GM12878 (cell line): ENCODE measurements at regions not wholly inside any gene's neighbourhood (a gene's known extent, or its start where the extent isn't known, plus 50 kb on each side); places are given as distances from the start of the nearest gene placed in this dataset.
A peak's percentile ranks its signal among the peaks of the same experiment; 100 is the strongest.

Source experiments
- ATF7 ChIP-seq: fragments of 450-650 bp; IDR thresholded peaks from 2 replicates; pipeline ENCODE4 v1.6.1; 2016; ENCODE audit warnings: low read depth, mild to moderate bottlenecking
- CBX3 ChIP-seq: fragments of 200-600 bp; sonication (generic); IDR thresholded peaks from 2 replicates; pipeline ENCODE4 v1.6.1; 2016; ENCODE audit warnings: low read depth, borderline replicate concordance
- CBX5 ChIP-seq: sonication (generic); IDR thresholded peaks from 2 replicates; pipeline ENCODE4 v1.6.1; 2016; ENCODE audit warnings: low read depth, moderate library complexity, mild to moderate bottlenecking, inconsistent platforms
- CHD1 ChIP-seq: IDR thresholded peaks from 2 replicates; pipeline ENCODE4 v1.6.1; 2012; ENCODE audit warnings: low read depth, low read length, improper control_type of control experiment
- EGR1 ChIP-seq, 2 experiments: IDR thresholded peaks; 1 replicate in 1 of 2; 2 replicates in 1 of 2; pipeline ENCODE4 v1.6.1; 2011 to 2012; ENCODE audit warnings: low read depth in 2 of 2, low read length in 2 of 2, borderline replicate concordance in 1 of 2, mild to moderate bottlenecking in 1 of 2, moderate library complexity in 1 of 2
- EP300 ChIP-seq, 2 experiments: fragments of 150-350 bp in 1 of 2; IDR thresholded peaks; 2 replicates each; pipeline ENCODE4 v1.6.1; 2011 to 2012; ENCODE audit warnings: low read depth in 2 of 2, low read length in 2 of 2, borderline replicate concordance in 1 of 2, improper control_type of control experiment in 1 of 2, inconsistent platforms in 1 of 2; ENCODE audit not compliant: control insufficient read depth in 1 of 2
- EZH2 ChIP-seq: IDR thresholded peaks from 2 replicates; pipeline ENCODE4 v1.6.1; 2012; ENCODE audit warnings: low read depth, mild to moderate bottlenecking, control low read depth, inconsistent platforms, low read length, borderline replicate concordance; ENCODE audit not compliant: control insufficient read depth
- GABPA ChIP-seq: IDR thresholded peaks from 2 replicates; pipeline ENCODE4 v1.6.1; 2014; ENCODE audit warnings: antibody characterized with exemption, low read depth, mild to moderate bottlenecking, inconsistent platforms
- IKZF1 ChIP-seq: fragments of 450-650 bp; conservative IDR thresholded peaks from 2 replicates; pipeline ENCODE4 v1.6.1; 2017; ENCODE audit warnings: antibody characterized with exemption, mild to moderate bottlenecking
- IRF4 ChIP-seq: IDR thresholded peaks from 2 replicates; pipeline ENCODE4 v1.6.1; 2011; ENCODE audit warnings: low read depth, low read length
- IRF5 ChIP-seq: fragments of 450-650 bp; IDR thresholded peaks from 2 replicates; pipeline ENCODE4 v1.6.1; 2017; ENCODE audit warnings: borderline replicate concordance
- NBN ChIP-seq: fragments of 450-650 bp; IDR thresholded peaks from 2 replicates; pipeline ENCODE4 v1.6.1; 2016
- NFYA ChIP-seq: IDR thresholded peaks from 2 replicates; pipeline ENCODE4 v1.6.1; 2011; ENCODE audit warnings: low read depth, mild to moderate bottlenecking, low read length, improper control_type of control experiment, borderline replicate concordance
- PAX5 ChIP-seq: IDR thresholded peaks from 2 replicates; pipeline ENCODE4 v1.6.1; 2011; ENCODE audit warnings: low read depth, low read length, borderline replicate concordance
- PML ChIP-seq: IDR thresholded peaks from 2 replicates; pipeline ENCODE4 v1.6.1; 2012; ENCODE audit warnings: low read length, inconsistent platforms
- RAD51 ChIP-seq: fragments of 450-650 bp; IDR thresholded peaks from 2 replicates; pipeline ENCODE4 v1.6.1; 2016; ENCODE audit warnings: moderate library complexity, mild to moderate bottlenecking, inconsistent platforms
- REST ChIP-seq: IDR thresholded peaks from 2 replicates; pipeline ENCODE4 v1.6.1; 2012; ENCODE audit warnings: mild to moderate bottlenecking, low read depth, low read length
- SP1 ChIP-seq: IDR thresholded peaks from one replicate; pipeline ENCODE4 v1.6.1; 2011; ENCODE audit warnings: low read depth, low read length
- SPI1 ChIP-seq: IDR thresholded peaks from 2 replicates; pipeline ENCODE4 v1.6.1; 2011; ENCODE audit warnings: low read depth, mild to moderate bottlenecking, low read length, moderate library complexity, borderline replicate concordance; ENCODE audit not compliant: insufficient read depth
- SREBF1 ChIP-seq: IDR thresholded peaks from 2 replicates; pipeline ENCODE4 v1.6.1; 2012; ENCODE audit warnings: mild to moderate bottlenecking, low read length
- SREBF2 ChIP-seq: IDR thresholded peaks from 2 replicates; pipeline ENCODE4 v1.6.1; 2012; ENCODE audit warnings: mild to moderate bottlenecking, low read length
- SUPT20H ChIP-seq: IDR thresholded peaks from 2 replicates; pipeline ENCODE4 v1.6.1; 2011; ENCODE audit warnings: low read depth, mild to moderate bottlenecking, low read length, moderate library complexity, borderline replicate concordance; ENCODE audit not compliant: control insufficient read depth
- SUZ12 ChIP-seq: fragments of 200-600 bp; sonication (generic); IDR thresholded peaks from one replicate; pipeline ENCODE4 v1.6.1; 2018; ENCODE audit warnings: antibody characterized with exemption, mild to moderate bottlenecking; ENCODE audit not compliant: unreplicated experiment
- TAF1 ChIP-seq: IDR thresholded peaks from 2 replicates; pipeline ENCODE4 v1.6.1; 2011; ENCODE audit warnings: mild to moderate bottlenecking, low read depth, low read length, borderline replicate concordance
- TBL1XR1 ChIP-seq: IDR thresholded peaks from 2 replicates; pipeline ENCODE4 v1.6.1; 2012; ENCODE audit warnings: low read depth, low read length, improper control_type of control experiment
- USF2 ChIP-seq: IDR thresholded peaks from 2 replicates; pipeline ENCODE4 v1.6.1; 2011; ENCODE audit warnings: low read depth, low read length, improper control_type of control experiment, borderline replicate concordance
- WRNIP1 ChIP-seq: IDR thresholded peaks from 2 replicates; pipeline ENCODE4 v1.6.1; 2011; ENCODE audit warnings: low read depth, low read length, improper control_type of control experiment, borderline replicate concordance

- TF ChIP-seq IRF5 (no peak), CHD1 (no peak), SUZ12 (no peak), PAX5 (peak; percentile 92), SP1 (peak; percentile 78), EP300 (IDR thresholded peaks at IDR 0.05; ENCODE audit: borderline replicate concordance in 1 of 2, control insufficient read depth in 1 of 2, low read depth in 2 of 2, low read length in 2 of 2) (peak; percentile 33 to 78; a peak in 2 of 4 replicates), USF2 (no peak; the same call in 1 of the 2 replicates), GABPA (peak; percentile 65; the same call in 1 of the 2 replicates), IRF4 (peak; percentile 99), NFYA (no peak), NBN (no peak), PML (no peak), SREBF2 (no peak), CBX3 (no peak), TAF1 (no peak), EZH2 (no peak), RAD51 (peak; percentile 74), ATF7 (peak; percentile 90), WRNIP1 (no peak), SUPT20H (no peak), IKZF1 (peak; percentile 95), EGR1 (IDR thresholded peaks at IDR 0.05; ENCODE audit: borderline replicate concordance in 1 of 2, low read depth in 2 of 2, low read length in 2 of 2) (peak in 1 of 2 experiments; percentile 88; a peak in 2 of 3 replicates), CBX5 (no peak), SPI1 (no peak; the same call in none of the 2 replicates), REST (no peak), SREBF1 (no peak), TBL1XR1 (peak; percentile 67)
Observed at GRCh38 chr2:38146907-38147307, 71.0 kb upstream of the CYP1B1 start (continued).
